ENCODE measurements at regions not wholly inside any gene's neighbourhood (a gene's known extent, or its start where the extent isn't known, plus 50 kb on each side); places are given as distances from the start of the nearest gene placed in this dataset.
"Not testable (repeated sequence)": the region's sequence is repeated elsewhere in the genome, so short reads cannot be mapped to it uniquely, and the experiment has no call there.

DNA sequence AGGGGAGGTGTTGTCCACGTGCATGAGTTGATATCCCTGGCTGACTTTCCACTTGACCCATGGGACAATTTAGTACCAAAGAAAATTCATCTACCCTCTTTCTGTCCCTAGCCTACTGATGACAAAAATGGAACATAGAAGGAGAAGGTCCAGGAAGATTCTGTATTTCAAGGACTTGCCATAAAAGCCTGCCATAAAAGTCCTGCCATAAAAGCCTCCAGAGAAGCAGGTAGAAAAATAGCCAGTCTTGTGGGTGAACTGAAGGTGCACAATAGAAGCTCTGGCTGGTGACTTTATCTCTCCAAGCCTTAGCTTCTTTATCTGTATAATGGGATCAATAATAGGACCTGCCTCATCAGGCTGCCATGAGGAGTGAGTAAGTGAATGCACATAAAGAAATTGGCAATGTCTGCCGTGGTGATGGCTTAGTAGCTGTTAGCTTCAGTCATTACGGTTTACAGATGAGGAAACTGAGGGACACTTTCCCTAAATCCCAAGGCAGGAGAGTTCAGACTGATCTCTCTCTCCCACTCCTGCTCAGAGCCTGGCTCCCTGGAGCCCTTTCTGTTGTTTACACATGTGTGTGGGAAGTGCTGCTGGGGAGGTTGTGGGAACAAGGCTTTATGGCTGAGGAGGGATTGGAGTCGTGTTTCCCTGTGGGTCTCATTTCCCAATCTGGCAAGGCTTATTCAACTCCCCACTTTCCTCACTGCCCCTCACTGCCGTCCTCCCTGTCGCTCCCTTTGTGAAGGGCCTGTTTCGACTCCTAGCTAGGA lies 101.5 kb downstream of the TRIM43 start:
- not testable (repeated sequence) for H3K27ac ChIP-seq (ENCODE audit: insufficient read depth, low read length); H3K36me3 ChIP-seq (ENCODE audit: control insufficient read depth, insufficient read depth, low read length); DNase-seq (ENCODE audit: low read depth in 2 of 2); H3K9me3 ChIP-seq (ENCODE audit: control insufficient read depth, insufficient read depth, low read depth, low read length); H4K20me1 ChIP-seq (ENCODE audit: control insufficient read depth, extremely low read depth, insufficient read depth, low read length); H3K4me3 ChIP-seq (replicated peaks in 1 of 4; ENCODE audit: control extremely low read depth in 1 of 4, insufficient read depth in 1 of 4, low read depth in 3 of 4, low read length in 4 of 4); H3K9ac ChIP-seq (ENCODE audit: insufficient read depth, low read length); H3K4me2 ChIP-seq (ENCODE audit: extremely low read depth, insufficient read depth, low read length); H3K79me2 ChIP-seq (ENCODE audit: control insufficient read depth, insufficient read depth, low read length); H3K4me1 ChIP-seq (ENCODE audit: control insufficient read depth, extremely low read depth, insufficient read depth, low read length); H2AFZ ChIP-seq (ENCODE audit: low read length); H3K27me3 ChIP-seq (ENCODE audit: control insufficient read depth, insufficient read depth, low read length)

DNA sequence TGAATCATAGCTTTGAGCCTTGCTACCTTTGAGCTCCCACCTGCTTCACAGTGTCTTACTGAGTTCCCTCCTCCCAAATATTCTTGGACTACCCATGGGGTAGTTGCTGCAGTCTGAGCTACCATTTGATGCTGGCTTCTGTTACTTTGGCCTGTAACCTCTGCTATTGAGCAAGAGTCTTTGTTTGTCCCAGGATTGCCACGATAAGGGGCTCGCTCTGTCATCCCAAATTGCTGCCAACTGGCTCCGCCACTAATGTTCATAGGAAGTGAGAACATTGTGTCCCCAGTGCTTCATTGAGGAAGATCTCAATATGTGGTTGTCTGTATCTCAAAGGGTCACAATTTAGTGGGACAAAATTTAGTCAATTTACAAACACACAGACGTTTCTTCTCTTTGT lies 103.8 kb downstream of the TRIM43 start:
- Histone ChIP-seq H3K4me1 (ENCODE audit: control insufficient read depth, extremely low read depth, insufficient read depth, low read length) (no peaks in the 10 kb centered on the region), H3K27me3 (ENCODE audit: control insufficient read depth, insufficient read depth, low read length) (peaks cover 9% of the 10 kb centered on the region), H3K4me2 (ENCODE audit: extremely low read depth, insufficient read depth, low read length) (no peak overlapping the region), H3K79me2 (ENCODE audit: control insufficient read depth, insufficient read depth, low read length) (no peaks in the 10 kb centered on the region), H4K20me1 (ENCODE audit: control insufficient read depth, extremely low read depth, insufficient read depth, low read length) (no peaks in the 10 kb centered on the region), H3K9me3 (ENCODE audit: control insufficient read depth, insufficient read depth, low read depth, low read length) (no peaks in the 10 kb centered on the region), H3K9ac (ENCODE audit: insufficient read depth, low read length) (no peak overlapping the region), H3K36me3 (ENCODE audit: control insufficient read depth, insufficient read depth, low read length) (no peaks in the 10 kb centered on the region), H3K4me3 (replicated peaks in 1 of 4; ENCODE audit: control extremely low read depth in 1 of 4, insufficient read depth in 1 of 4, low read depth in 3 of 4, low read length in 4 of 4) (no peak overlapping the region), H3K27ac (ENCODE audit: insufficient read depth, low read length) (no peak overlapping the region), H2AFZ (ENCODE audit: low read length) (no peak overlapping the region)
- DNase-seq (ENCODE audit: low read depth in 2 of 2): no peak
- TF ChIP-seq, protein P1, sequence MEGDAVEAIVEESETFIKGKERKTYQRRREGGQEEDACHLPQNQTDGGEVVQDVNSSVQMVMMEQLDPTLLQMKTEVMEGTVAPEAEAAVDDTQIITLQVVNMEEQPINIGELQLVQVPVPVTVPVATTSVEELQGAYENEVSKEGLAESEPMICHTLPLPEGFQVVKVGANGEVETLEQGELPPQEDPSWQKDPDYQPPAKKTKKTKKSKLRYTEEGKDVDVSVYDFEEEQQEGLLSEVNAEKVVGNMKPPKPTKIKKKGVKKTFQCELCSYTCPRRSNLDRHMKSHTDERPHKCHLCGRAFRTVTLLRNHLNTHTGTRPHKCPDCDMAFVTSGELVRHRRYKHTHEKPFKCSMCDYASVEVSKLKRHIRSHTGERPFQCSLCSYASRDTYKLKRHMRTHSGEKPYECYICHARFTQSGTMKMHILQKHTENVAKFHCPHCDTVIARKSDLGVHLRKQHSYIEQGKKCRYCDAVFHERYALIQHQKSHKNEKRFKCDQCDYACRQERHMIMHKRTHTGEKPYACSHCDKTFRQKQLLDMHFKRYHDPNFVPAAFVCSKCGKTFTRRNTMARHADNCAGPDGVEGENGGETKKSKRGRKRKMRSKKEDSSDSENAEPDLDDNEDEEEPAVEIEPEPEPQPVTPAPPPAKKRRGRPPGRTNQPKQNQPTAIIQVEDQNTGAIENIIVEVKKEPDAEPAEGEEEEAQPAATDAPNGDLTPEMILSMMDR (conservative IDR thresholded peaks at IDR 0.05 in 1 of 2, IDR thresholded peaks at IDR 0.05 in 1 of 2; ENCODE audit: low read depth in 1 of 2, low read length in 2 of 2): no peak
- TF ChIP-seq EZH2 (IDR thresholded peaks at IDR 0.05; ENCODE audit: low read length, missing control alignments): no peak

DNA sequence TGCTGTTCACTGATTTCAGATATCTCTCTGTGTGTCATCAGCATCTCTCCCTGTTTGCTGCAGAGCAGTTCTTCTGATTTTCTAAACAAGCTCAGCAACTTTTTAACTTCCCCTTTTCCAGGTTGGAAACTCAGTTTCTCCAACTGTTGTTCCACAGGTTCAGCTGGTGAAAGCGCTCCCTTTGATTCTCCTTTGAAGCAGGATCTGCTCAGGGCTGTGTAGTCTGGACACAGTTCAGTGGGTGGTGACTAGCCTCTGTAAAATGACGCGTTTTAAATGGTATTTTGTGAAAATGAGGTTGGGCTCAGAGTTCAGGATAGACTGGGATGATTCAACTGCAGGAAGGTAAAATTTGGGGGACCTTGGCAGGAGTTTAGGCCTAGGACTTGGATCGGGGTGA lies 106.3 kb downstream of the TRIM43 start:
- no peaks in the 10 kb centered on the region for H3K4me1 ChIP-seq (ENCODE audit: control insufficient read depth, extremely low read depth, insufficient read depth, low read length)
- H3K9me3 ChIP-seq (ENCODE audit: control insufficient read depth, insufficient read depth, low read depth, low read length): no peaks in the 10 kb centered on the region
- no peak overlapping the region for H3K4me3 ChIP-seq (replicated peaks in 1 of 4; ENCODE audit: control extremely low read depth in 1 of 4, insufficient read depth in 1 of 4, low read depth in 3 of 4, low read length in 4 of 4)
- DNase-seq (ENCODE audit: low read depth in 2 of 2): peak in 1 of 2 donors; percentile 20
- H3K27me3 ChIP-seq (ENCODE audit: control insufficient read depth, insufficient read depth, low read length): peaks cover 9% of the 10 kb centered on the region
- H2AFZ ChIP-seq (ENCODE audit: low read length): no peak overlapping the region
- H3K27ac ChIP-seq (ENCODE audit: insufficient read depth, low read length): no peak overlapping the region
- no peak overlapping the region for H3K4me2 ChIP-seq (ENCODE audit: extremely low read depth, insufficient read depth, low read length)
- H3K9ac ChIP-seq (ENCODE audit: insufficient read depth, low read length): no peak overlapping the region
- H3K79me2 ChIP-seq (ENCODE audit: control insufficient read depth, insufficient read depth, low read length): no peaks in the 10 kb centered on the region
- H4K20me1 ChIP-seq (ENCODE audit: control insufficient read depth, extremely low read depth, insufficient read depth, low read length): no peaks in the 10 kb centered on the region
- no peaks in the 10 kb centered on the region for H3K36me3 ChIP-seq (ENCODE audit: control insufficient read depth, insufficient read depth, low read length)
- TF ChIP-seq EZH2 (IDR thresholded peaks at IDR 0.05; ENCODE audit: low read length, missing control alignments): no peak

DNA sequence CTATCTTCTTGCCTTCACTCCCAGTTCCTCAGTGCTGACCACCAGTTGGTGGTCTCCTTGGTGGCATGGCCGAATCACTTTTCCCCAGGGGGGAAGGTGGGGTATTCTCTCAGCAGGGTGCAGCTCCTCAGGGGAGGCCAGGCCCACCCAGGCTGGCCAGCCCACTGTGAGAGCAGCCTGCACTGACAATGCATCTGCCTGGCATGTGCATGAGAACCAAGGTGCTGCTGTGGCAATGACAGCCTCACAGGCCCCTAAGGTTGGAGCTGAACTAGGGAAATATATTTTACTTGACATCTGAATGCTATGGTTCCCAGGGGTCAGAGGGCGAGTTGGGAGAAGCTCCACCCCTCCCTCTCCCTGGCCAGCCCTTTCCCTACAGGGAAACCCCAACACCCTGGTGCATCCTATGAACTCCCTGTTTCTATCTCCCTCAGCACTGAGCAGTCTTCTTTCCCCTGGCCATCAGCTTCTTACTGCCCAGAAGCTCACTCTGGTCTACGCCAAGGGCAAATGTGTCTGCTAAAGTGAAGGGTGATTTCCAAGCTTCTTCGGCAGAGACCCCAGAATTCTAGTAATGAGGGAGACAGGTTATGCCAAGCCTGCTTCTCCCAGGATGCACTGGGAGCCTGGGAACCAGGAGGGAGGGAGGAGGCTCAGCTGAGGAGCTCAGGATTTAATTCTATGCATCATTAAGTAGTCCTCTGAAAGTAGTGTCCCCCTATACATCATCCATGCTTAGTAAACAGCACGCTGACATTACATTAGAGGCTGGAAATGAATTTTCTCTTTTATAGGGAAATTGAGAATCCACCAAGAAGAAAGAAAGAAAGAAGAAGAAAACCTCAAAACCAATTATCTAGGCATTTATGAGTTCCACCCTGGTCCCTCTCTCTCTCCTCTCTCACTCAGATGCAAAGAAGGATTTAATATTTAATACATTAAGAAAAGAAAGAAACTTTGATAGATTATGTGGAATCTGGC lies 107.7 kb downstream of the TRIM43 start:
- not testable (repeated sequence) for H3K36me3 ChIP-seq (ENCODE audit: control insufficient read depth, insufficient read depth, low read length); DNase-seq (ENCODE audit: low read depth in 2 of 2); H3K9ac ChIP-seq (ENCODE audit: insufficient read depth, low read length); H3K27me3 ChIP-seq (ENCODE audit: control insufficient read depth, insufficient read depth, low read length); H3K4me2 ChIP-seq (ENCODE audit: extremely low read depth, insufficient read depth, low read length); H3K27ac ChIP-seq (ENCODE audit: insufficient read depth, low read length); H3K79me2 ChIP-seq (ENCODE audit: control insufficient read depth, insufficient read depth, low read length); H3K4me1 ChIP-seq (ENCODE audit: control insufficient read depth, extremely low read depth, insufficient read depth, low read length); H3K9me3 ChIP-seq (ENCODE audit: control insufficient read depth, insufficient read depth, low read depth, low read length); H2AFZ ChIP-seq (ENCODE audit: low read length); H3K4me3 ChIP-seq (replicated peaks in 1 of 4; ENCODE audit: control extremely low read depth in 1 of 4, insufficient read depth in 1 of 4, low read depth in 3 of 4, low read length in 4 of 4); H4K20me1 ChIP-seq (ENCODE audit: control insufficient read depth, extremely low read depth, insufficient read depth, low read length)
